Activated T-cell treated with anti-CD3 and anti-CD28 coated beads, Interleukin-2, amount 50 U/mL, for 4 hours (primary cell): ENCODE measurements at regions not wholly inside any gene's neighbourhood (a gene's known extent, or its start where the extent isn't known, plus 50 kb on each side); places are given as distances from the start of the nearest gene placed in this dataset.

Experiments used
- ATAC-seq, 2 donors: fragments of 200-7000 bp; cut with Tn5 transposase; one replicate each; pipeline ENCODE4 v1.10.0; 2021
- DNase-seq: peaks from one replicate; pipeline ENCODE4 v3.0.0-alpha.2; 2020
- H3K27me3 Mint-ChIP-seq: one replicate; pipeline ENCODE4 v1.8.0; 2021; ENCODE audit warnings: low read depth, mixed read lengths
- H3K36me3 Mint-ChIP-seq: one replicate; pipeline ENCODE4 v1.8.0; 2022; ENCODE audit warnings: mixed read lengths; ENCODE audit not compliant: insufficient read depth
- H3K4me1 Mint-ChIP-seq: one replicate; pipeline ENCODE4 v1.8.0; 2021; ENCODE audit warnings: low read depth, mixed read lengths
- H3K4me3 Mint-ChIP-seq: one replicate; pipeline ENCODE4 v1.8.0; 2021; ENCODE audit warnings: mild to moderate bottlenecking, moderate library complexity, mixed read lengths
- H3K9me3 Mint-ChIP-seq: one replicate; pipeline ENCODE4 v1.8.0; 2021; ENCODE audit warnings: mixed read lengths

- H3K9me3 Mint-ChIP-seq = no peaks in the 10 kb centered on the region
- no peak overlapping the region for H3K4me3 Mint-ChIP-seq
- H3K4me1 Mint-ChIP-seq = no peaks in the 10 kb centered on the region
- DNase-seq (no peak), ATAC-seq (no peak)
- H3K36me3 Mint-ChIP-seq = peaks cover 15% of the 10 kb centered on the region
- H3K27me3 Mint-ChIP-seq = no peaks in the 10 kb centered on the region
Observed at GRCh38 chr1:222941425-222941824, 126.6 kb downstream of the DISP1 start.

DNA sequence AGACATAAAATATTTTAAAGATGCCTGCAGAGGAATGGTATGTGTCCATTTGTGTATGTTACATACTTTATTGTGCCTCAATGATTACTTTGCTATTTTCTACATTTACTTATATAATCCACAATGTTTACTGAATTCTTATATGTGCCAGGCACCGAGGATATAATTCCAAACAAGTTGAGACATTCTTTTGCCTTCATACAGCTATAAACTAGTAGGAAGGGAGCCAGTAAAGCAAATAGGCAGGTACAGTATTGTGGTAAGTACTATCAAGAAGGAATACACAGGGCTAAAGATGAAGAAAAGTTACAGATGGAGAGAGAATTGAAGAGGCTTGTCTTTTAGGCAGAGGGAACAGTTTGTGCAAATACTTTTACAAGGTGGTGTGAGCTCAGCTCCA lies 131.6 kb downstream of the DISP1 start:
- H3K4me3 Mint-ChIP-seq = no peak overlapping the region
- DNase-seq (no peak), ATAC-seq (no peak)
- H3K36me3 Mint-ChIP-seq = peaks cover 20% of the 10 kb centered on the region
- no peaks in the 10 kb centered on the region for H3K27me3 Mint-ChIP-seq
- no peaks in the 10 kb centered on the region for H3K9me3 Mint-ChIP-seq
- no peaks in the 10 kb centered on the region for H3K4me1 Mint-ChIP-seq

- Mint-ChIP-seq H3K9me3 (no peaks in the 10 kb centered on the region), H3K4me1 (no peaks in the 10 kb centered on the region)
- ATAC-seq = no peak
Observed at GRCh38 chr1:222948079-222948478, 133.2 kb downstream of the DISP1 start.

GRCh38 chr1:222950892-222951291 lies 136.1 kb downstream of the DISP1 start:
- peaks cover 9% of the 10 kb centered on the region for H3K36me3 Mint-ChIP-seq
- H3K9me3 Mint-ChIP-seq = no peaks in the 10 kb centered on the region
- no peak for ATAC-seq
- H3K4me1 Mint-ChIP-seq = no peaks in the 10 kb centered on the region
- no peak for DNase-seq
- no peaks in the 10 kb centered on the region for H3K27me3 Mint-ChIP-seq
- no peak overlapping the region for H3K4me3 Mint-ChIP-seq

More at GRCh38 chr1:222948079-222948478, 133.2 kb downstream of the DISP1 start:
- Mint-ChIP-seq H3K4me3 (no peak overlapping the region), H3K36me3 (peaks cover 12% of the 10 kb centered on the region), H3K27me3 (no peaks in the 10 kb centered on the region)
- DNase-seq = no peak

DNA sequence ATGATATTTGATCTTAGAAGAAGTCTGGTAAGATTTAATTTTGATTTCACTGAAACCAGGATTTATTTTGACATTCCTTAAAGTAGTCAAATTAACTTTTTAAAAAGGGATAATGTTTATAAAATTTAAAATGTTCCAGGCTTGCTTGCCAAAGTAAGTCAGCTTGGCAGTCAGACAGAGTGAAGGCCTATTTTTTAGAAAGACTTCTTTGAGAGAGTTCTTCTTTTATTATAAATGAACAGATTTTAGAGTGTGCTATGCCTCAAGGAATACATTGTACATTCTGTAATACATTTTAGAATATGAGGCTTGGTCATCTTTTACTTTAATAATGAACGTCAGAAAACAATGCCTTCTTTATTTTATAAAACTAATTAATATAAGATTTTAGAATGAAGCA lies 138.7 kb downstream of the DISP1 start:
- Mint-ChIP-seq H3K36me3 (peaks cover 4% of the 10 kb centered on the region), H3K9me3 (no peaks in the 10 kb centered on the region), H3K4me1 (no peaks in the 10 kb centered on the region), H3K4me3 (no peak overlapping the region), H3K27me3 (no peaks in the 10 kb centered on the region)
- DNase-seq (no peak), ATAC-seq (no peak)

DNA sequence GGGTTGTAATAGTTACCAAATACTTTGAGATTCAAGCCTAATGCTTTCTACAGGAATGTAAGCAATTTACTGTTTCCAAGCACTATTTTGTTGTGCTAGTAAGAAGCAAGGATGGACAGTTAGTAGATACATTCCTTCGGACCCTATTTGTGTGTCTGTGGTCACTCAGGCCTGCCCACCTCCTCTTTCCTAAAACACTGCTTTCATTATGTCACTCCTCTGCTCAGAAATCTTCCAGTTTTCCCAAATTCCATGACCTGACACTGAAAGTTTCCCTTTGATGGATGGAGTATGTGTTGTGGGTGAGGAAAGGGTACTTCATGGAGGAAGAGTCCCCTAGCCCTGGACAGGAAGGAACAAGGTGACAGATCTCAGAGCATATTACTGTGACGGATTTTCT lies 141.1 kb downstream of the DISP1 start:
- Mint-ChIP-seq H3K9me3 (no peaks in the 10 kb centered on the region), H3K4me1 (no peaks in the 10 kb centered on the region), H3K4me3 (no peak overlapping the region), H3K27me3 (no peaks in the 10 kb centered on the region), H3K36me3 (peaks cover 5% of the 10 kb centered on the region)
- ATAC-seq (no peak), DNase-seq (no peak)

DNA sequence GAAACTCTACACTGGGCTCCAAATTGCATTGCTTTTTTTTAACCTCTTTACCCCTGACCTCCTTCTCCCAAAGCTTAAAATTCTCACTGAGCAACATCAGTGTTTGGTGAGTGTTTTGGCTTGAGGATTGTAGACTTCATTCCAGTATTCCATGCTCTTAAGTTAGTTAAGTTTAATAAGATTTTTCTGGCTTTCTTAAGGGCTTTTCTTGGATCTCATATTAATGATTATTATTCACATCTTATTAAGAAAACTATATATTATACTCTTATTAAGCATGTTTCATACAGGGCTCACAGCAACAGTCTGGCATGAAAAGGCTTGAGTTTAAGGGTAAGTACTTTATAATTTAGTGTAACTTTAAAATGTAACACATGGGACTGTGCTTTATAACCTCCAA lies 141.8 kb downstream of the DISP1 start:
- Mint-ChIP-seq H3K9me3 (no peaks in the 10 kb centered on the region), H3K4me3 (no peak overlapping the region), H3K27me3 (no peaks in the 10 kb centered on the region), H3K36me3 (peaks cover 5% of the 10 kb centered on the region), H3K4me1 (no peaks in the 10 kb centered on the region)
- ATAC-seq (no peak), DNase-seq (no peak)

DNA sequence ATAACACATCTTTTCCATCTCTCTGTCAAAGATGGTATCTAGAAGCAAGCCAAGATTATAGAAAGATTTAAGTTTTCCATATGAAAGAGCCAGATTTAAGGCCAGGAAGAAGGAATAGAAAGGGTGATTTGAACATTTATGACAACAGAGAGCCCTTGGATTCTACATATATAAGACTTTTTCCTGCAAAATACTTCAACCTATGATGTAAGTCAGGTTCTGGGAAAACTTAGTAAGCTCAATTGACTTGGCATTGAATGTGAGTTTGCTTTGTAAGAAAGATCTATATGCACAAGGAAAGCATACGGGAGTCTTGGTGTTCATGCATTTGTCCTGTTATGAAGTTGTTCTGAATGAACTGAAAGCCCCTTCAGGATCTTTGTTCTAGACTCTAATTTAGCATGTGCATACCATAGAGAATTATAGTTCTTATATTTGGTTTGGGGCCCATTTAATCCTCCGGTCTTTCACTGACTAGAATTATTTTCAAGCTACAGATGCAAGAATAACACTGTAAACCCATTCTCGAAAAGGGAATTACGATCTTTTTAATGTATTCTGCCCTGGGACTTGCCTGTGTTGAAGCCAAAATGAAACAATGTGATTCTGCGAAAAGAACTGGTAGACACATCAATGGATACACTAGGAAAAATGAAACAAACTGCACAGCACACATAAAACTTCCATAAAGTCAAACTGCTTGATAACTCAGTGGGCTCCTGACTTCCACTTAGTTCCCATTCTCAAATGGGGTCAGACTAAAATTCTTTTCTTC lies 152.8 kb downstream of the DISP1 start:
- Mint-ChIP-seq H3K36me3 (no peaks in the 10 kb centered on the region), H3K27me3 (no peaks in the 10 kb centered on the region), H3K9me3 (no peaks in the 10 kb centered on the region), H3K4me3 (no peak overlapping the region), H3K4me1 (no peaks in the 10 kb centered on the region)
- DNase-seq (no peak), ATAC-seq (no peak)

- ATAC-seq (no peak), DNase-seq (no peak)
- H3K27me3 Mint-ChIP-seq = no peaks in the 10 kb centered on the region
- H3K36me3 Mint-ChIP-seq = no peaks in the 10 kb centered on the region
- no peaks in the 10 kb centered on the region for H3K4me1 Mint-ChIP-seq
- no peak overlapping the region for H3K4me3 Mint-ChIP-seq
- no peaks in the 10 kb centered on the region for H3K9me3 Mint-ChIP-seq
Observed at GRCh38 chr1:222970040-222970439, 155.2 kb downstream of the DISP1 start.

DNA sequence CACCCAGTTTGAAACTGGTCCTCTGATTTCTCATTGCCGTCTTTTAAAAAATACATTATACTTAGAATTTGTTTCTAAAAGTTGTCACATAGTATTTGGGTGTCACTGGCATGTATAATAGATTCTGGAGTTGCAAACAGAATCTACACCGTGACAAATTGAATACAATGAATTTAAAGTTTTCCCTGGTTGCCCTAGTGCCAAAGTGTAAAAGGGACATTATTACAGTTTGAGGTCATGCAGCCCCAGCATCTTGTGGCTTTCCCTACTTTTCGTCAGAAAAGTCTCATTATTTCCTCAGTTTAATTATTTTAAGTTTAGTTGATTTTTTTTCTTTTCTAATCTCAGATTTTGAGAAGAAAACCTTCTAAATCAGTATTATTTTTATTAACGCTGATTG lies 155.9 kb downstream of the DISP1 start:
- H3K36me3 Mint-ChIP-seq = no peaks in the 10 kb centered on the region
- no peak for ATAC-seq
- H3K4me3 Mint-ChIP-seq = no peak overlapping the region
- H3K9me3 Mint-ChIP-seq = no peaks in the 10 kb centered on the region
- H3K4me1 Mint-ChIP-seq = no peaks in the 10 kb centered on the region
- no peak for DNase-seq
- H3K27me3 Mint-ChIP-seq = no peaks in the 10 kb centered on the region

DNA sequence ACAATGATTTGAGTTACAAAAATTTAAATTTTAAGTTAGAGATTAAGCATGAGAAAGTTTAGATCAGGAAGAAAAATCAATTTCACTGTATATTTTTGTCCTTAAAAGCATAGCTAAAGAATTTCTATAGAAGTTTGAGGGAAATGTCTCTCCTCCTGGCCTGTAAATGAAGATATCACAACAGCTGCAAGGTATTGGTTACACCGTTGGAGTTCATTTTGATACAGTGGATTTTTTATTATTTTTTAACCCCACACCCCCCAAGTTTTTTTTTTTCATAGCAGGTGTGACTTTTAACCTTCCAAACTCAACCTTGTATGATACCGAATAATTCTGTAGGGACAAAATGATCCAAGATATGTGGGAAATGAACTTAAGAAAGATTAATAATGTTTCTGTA lies 156.3 kb downstream of the DISP1 start:
- H3K4me1 Mint-ChIP-seq = no peaks in the 10 kb centered on the region
- ATAC-seq = no peak
- no peaks in the 10 kb centered on the region for H3K27me3 Mint-ChIP-seq
- H3K36me3 Mint-ChIP-seq = no peaks in the 10 kb centered on the region
- no peaks in the 10 kb centered on the region for H3K9me3 Mint-ChIP-seq
- H3K4me3 Mint-ChIP-seq = no peak overlapping the region
- DNase-seq = no peak

- ATAC-seq (no peak), DNase-seq (no peak)
- no peak overlapping the region for H3K4me3 Mint-ChIP-seq
- no peaks in the 10 kb centered on the region for H3K36me3 Mint-ChIP-seq
- H3K9me3 Mint-ChIP-seq = no peaks in the 10 kb centered on the region
- H3K4me1 Mint-ChIP-seq = no peaks in the 10 kb centered on the region
- no peaks in the 10 kb centered on the region for H3K27me3 Mint-ChIP-seq
Observed at GRCh38 chr1:222973561-222973960, 158.7 kb downstream of the DISP1 start.

GRCh38 chr1:222974496-222974895 lies 159.7 kb downstream of the DISP1 start:
- ATAC-seq (no peak), DNase-seq (no peak)
- Mint-ChIP-seq H3K27me3 (no peaks in the 10 kb centered on the region), H3K4me1 (no peaks in the 10 kb centered on the region), H3K9me3 (no peaks in the 10 kb centered on the region), H3K4me3 (no peak overlapping the region), H3K36me3 (no peaks in the 10 kb centered on the region)

GRCh38 chr1:222975472-222976122 lies 160.8 kb downstream of the DISP1 start:
- Mint-ChIP-seq H3K36me3 (no peaks in the 10 kb centered on the region), H3K27me3 (no peaks in the 10 kb centered on the region), H3K4me3 (no peak overlapping the region), H3K9me3 (no peaks in the 10 kb centered on the region), H3K4me1 (no peaks in the 10 kb centered on the region)
- DNase-seq (no peak), ATAC-seq (no peak)

DNA sequence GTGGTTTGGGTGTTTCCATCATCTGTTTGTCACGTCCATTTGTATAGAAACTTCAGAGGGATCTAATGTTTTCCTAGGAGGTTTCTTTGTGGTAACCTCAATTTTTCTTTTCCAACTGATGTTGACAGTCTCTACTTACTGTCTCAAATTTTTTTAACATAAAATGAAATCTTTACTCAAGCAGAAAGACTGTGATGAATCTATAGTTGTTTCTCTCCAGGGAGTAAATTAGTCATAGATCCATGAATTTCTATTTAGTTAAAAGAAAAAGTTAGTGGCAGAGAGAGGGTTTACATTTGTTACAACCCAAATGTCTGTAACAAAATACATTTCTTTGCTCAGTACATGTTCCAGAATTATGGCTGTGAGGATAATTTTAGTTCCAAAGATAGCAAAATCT lies 161.6 kb downstream of the DISP1 start:
- Mint-ChIP-seq H3K9me3 (no peaks in the 10 kb centered on the region), H3K27me3 (no peaks in the 10 kb centered on the region), H3K4me1 (no peaks in the 10 kb centered on the region), H3K36me3 (no peaks in the 10 kb centered on the region), H3K4me3 (no peak overlapping the region)
- DNase-seq (no peak), ATAC-seq (no peak)
